ENCODE measurements at regions not wholly inside any gene's neighbourhood (a gene's known extent, or its start where the extent isn't known, plus 50 kb on each side); places are given as distances from the start of the nearest gene placed in this dataset.

- 79 to 94% methylated on average over 3 of the region's 7 CpGs for WGBS, 2 donors
- intact Hi-C loops (cut with DNase I), result no loop called here
- no peak for DNase-seq
Observed at GRCh38 chr22:47734511-47734910, 972.1 kb downstream of the TBC1D22A start.

GRCh38 chr22:47727641-47728040 lies 965.2 kb downstream of the TBC1D22A start:
- WGBS, 2 donors, result 36 to 60% methylated on average over 1 of the region's 1 CpG

More at GRCh38 chr22:47734511-47734910, 972.1 kb downstream of the TBC1D22A start:
- H3K4me3 ChIP-seq, result no peak overlapping the region
- no peaks in the 10 kb centered on the region for H3K36me3 ChIP-seq
- no peak overlapping the region for H3K27ac ChIP-seq
- no peaks in the 10 kb centered on the region for H3K4me1 ChIP-seq
- H3K9me3 ChIP-seq, result no peaks in the 10 kb centered on the region
- no peak for TF ChIP-seq POLR2A (IDR thresholded peaks at IDR 0.05)
- TF ChIP-seq, protein P1, sequence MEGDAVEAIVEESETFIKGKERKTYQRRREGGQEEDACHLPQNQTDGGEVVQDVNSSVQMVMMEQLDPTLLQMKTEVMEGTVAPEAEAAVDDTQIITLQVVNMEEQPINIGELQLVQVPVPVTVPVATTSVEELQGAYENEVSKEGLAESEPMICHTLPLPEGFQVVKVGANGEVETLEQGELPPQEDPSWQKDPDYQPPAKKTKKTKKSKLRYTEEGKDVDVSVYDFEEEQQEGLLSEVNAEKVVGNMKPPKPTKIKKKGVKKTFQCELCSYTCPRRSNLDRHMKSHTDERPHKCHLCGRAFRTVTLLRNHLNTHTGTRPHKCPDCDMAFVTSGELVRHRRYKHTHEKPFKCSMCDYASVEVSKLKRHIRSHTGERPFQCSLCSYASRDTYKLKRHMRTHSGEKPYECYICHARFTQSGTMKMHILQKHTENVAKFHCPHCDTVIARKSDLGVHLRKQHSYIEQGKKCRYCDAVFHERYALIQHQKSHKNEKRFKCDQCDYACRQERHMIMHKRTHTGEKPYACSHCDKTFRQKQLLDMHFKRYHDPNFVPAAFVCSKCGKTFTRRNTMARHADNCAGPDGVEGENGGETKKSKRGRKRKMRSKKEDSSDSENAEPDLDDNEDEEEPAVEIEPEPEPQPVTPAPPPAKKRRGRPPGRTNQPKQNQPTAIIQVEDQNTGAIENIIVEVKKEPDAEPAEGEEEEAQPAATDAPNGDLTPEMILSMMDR (IDR thresholded peaks at IDR 0.05), result no peak
- H3K27me3 ChIP-seq, result peaks cover 0 to 1% (median 0%) of the 10 kb centered on the region in 4 donors

DNA sequence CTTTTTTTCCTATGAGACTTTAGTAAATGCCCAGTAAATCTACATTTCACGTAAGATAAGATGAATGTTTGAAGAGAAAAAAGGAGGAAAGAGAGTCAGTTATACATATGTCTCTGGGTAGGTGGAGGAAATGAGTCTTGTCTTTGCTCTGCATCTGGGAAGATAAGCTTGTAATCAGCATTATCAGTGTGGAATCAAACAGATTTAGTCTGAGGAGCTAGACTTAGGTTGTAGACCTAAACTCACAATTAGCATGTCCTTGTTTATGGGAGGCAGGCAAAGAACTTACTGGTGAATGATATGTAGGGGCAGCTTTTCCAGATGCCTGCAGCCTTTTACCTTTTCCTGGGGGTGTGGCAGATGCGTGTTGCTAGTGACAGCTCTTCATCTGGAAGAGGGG lies 962.3 kb downstream of the TBC1D22A start:
- no peak overlapping the region for H3K27ac ChIP-seq
- no peak for DNase-seq
- no peaks in the 10 kb centered on the region for H3K9me3 ChIP-seq
- TF ChIP-seq, protein P1 (IDR thresholded peaks at IDR 0.05), result no peak
- TF ChIP-seq POLR2A (IDR thresholded peaks at IDR 0.05), result no peak
- no peaks in the 10 kb centered on the region for H3K36me3 ChIP-seq
- intact Hi-C loops (cut with DNase I), result no loop called here
- no peaks in the 10 kb centered on the region for H3K4me1 ChIP-seq
- no peak overlapping the region for H3K4me3 ChIP-seq
- H3K27me3 ChIP-seq, result peaks cover 0 to 18% (median 0%) of the 10 kb centered on the region in 4 donors
- 46 to 53% methylated on average over 2 of the region's 2 CpGs for WGBS, 2 donors

More at GRCh38 chr22:47727641-47728040, 965.2 kb downstream of the TBC1D22A start:
- no peak for TF ChIP-seq POLR2A (IDR thresholded peaks at IDR 0.05)
- TF ChIP-seq, protein P1 (IDR thresholded peaks at IDR 0.05), result no peak
- H3K36me3 ChIP-seq, result no peaks in the 10 kb centered on the region
- H3K27me3 ChIP-seq, result peaks cover 0 to 15% (median 0%) of the 10 kb centered on the region in 4 donors
- DNase-seq, result no peak
- intact Hi-C loops (cut with DNase I), result no loop called here
- H3K4me3 ChIP-seq, result no peak overlapping the region
- H3K9me3 ChIP-seq, result no peaks in the 10 kb centered on the region
- no peaks in the 10 kb centered on the region for H3K4me1 ChIP-seq
- H3K27ac ChIP-seq, result no peak overlapping the region

GRCh38 chr22:47724030-47724429 lies 961.6 kb downstream of the TBC1D22A start:
- intact Hi-C loops (cut with DNase I), result no loop called here
- no peaks in the 10 kb centered on the region for H3K9me3 ChIP-seq
- WGBS, 2 donors, result 48 to 67% methylated on average over 5 of the region's 5 CpGs

GRCh38 chr22:47718337-47718736 lies 955.9 kb downstream of the TBC1D22A start:
- no peaks in the 10 kb centered on the region for H3K4me1 ChIP-seq
- WGBS, 2 donors, result 68 to 81% methylated on average over 3 of the region's 3 CpGs
- DNase-seq, result no peak
- no peak overlapping the region for H3K27ac ChIP-seq
- no peaks in the 10 kb centered on the region for H3K9me3 ChIP-seq
- intact Hi-C loops (cut with DNase I), result no loop called here
- H3K36me3 ChIP-seq, result no peaks in the 10 kb centered on the region
- TF ChIP-seq, protein P1 (IDR thresholded peaks at IDR 0.05), result no peak
- no peak for TF ChIP-seq POLR2A (IDR thresholded peaks at IDR 0.05)
- H3K27me3 ChIP-seq, result peaks cover 0 to 38% (median 0%) of the 10 kb centered on the region in 4 donors
- no peak overlapping the region for H3K4me3 ChIP-seq

More at GRCh38 chr22:47724030-47724429, 961.6 kb downstream of the TBC1D22A start:
- H3K27me3 ChIP-seq, result peaks cover 0 to 23% (median 0%) of the 10 kb centered on the region in 4 donors
- H3K4me1 ChIP-seq, result no peaks in the 10 kb centered on the region
- no peaks in the 10 kb centered on the region for H3K36me3 ChIP-seq
- TF ChIP-seq, protein P1 (IDR thresholded peaks at IDR 0.05), result no peak
- no peak for TF ChIP-seq POLR2A (IDR thresholded peaks at IDR 0.05)
- H3K4me3 ChIP-seq, result no peak overlapping the region
- H3K27ac ChIP-seq, result no peak overlapping the region
- DNase-seq, result no peak

All from esophagus squamous epithelium (tissue), 5 donors.